ENCODE measurements at regions not wholly inside any gene's neighbourhood (a gene's known extent, or its start where the extent isn't known, plus 50 kb on each side); places are given as distances from the start of the nearest gene placed in this dataset.

- Histone ChIP-seq H3K27ac (replicated peaks) (no peak overlapping the region), H3K27me3 (ENCODE audit: insufficient read depth, poor library complexity, severe bottlenecking) (no peaks in the 10 kb centered on the region), H3K4me3 (replicated peaks; ENCODE audit: insufficient read depth, low read length) (no peak overlapping the region)
- TF ChIP-seq SPI1 (IDR thresholded peaks at IDR 0.05; ENCODE audit: borderline replicate concordance, low read depth) (no peak), GABPA (IDR thresholded peaks at IDR 0.05; ENCODE audit: low read depth) (no peak), POLR2AphosphoS5 (IDR thresholded peaks at IDR 0.05; ENCODE audit: low read depth) (no peak)
- TF ChIP-seq, protein P1, sequence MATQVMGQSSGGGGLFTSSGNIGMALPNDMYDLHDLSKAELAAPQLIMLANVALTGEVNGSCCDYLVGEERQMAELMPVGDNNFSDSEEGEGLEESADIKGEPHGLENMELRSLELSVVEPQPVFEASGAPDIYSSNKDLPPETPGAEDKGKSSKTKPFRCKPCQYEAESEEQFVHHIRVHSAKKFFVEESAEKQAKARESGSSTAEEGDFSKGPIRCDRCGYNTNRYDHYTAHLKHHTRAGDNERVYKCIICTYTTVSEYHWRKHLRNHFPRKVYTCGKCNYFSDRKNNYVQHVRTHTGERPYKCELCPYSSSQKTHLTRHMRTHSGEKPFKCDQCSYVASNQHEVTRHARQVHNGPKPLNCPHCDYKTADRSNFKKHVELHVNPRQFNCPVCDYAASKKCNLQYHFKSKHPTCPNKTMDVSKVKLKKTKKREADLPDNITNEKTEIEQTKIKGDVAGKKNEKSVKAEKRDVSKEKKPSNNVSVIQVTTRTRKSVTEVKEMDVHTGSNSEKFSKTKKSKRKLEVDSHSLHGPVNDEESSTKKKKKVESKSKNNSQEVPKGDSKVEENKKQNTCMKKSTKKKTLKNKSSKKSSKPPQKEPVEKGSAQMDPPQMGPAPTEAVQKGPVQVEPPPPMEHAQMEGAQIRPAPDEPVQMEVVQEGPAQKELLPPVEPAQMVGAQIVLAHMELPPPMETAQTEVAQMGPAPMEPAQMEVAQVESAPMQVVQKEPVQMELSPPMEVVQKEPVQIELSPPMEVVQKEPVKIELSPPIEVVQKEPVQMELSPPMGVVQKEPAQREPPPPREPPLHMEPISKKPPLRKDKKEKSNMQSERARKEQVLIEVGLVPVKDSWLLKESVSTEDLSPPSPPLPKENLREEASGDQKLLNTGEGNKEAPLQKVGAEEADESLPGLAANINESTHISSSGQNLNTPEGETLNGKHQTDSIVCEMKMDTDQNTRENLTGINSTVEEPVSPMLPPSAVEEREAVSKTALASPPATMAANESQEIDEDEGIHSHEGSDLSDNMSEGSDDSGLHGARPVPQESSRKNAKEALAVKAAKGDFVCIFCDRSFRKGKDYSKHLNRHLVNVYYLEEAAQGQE (IDR thresholded peaks at IDR 0.05; ENCODE audit: insufficient replicate concordance, low read depth), result no peak
- TF ChIP-seq, protein P2, sequence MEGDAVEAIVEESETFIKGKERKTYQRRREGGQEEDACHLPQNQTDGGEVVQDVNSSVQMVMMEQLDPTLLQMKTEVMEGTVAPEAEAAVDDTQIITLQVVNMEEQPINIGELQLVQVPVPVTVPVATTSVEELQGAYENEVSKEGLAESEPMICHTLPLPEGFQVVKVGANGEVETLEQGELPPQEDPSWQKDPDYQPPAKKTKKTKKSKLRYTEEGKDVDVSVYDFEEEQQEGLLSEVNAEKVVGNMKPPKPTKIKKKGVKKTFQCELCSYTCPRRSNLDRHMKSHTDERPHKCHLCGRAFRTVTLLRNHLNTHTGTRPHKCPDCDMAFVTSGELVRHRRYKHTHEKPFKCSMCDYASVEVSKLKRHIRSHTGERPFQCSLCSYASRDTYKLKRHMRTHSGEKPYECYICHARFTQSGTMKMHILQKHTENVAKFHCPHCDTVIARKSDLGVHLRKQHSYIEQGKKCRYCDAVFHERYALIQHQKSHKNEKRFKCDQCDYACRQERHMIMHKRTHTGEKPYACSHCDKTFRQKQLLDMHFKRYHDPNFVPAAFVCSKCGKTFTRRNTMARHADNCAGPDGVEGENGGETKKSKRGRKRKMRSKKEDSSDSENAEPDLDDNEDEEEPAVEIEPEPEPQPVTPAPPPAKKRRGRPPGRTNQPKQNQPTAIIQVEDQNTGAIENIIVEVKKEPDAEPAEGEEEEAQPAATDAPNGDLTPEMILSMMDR (IDR thresholded peaks at IDR 0.05; ENCODE audit: insufficient read depth, low read length), result no peak
- DNase-seq (ENCODE audit: low read depth in 1 of 2, low spot score in 1 of 2), result no peak
Measured at GRCh38 chr4:179631321-179631720, 2189.1 kb upstream of the AGA start.

DNA sequence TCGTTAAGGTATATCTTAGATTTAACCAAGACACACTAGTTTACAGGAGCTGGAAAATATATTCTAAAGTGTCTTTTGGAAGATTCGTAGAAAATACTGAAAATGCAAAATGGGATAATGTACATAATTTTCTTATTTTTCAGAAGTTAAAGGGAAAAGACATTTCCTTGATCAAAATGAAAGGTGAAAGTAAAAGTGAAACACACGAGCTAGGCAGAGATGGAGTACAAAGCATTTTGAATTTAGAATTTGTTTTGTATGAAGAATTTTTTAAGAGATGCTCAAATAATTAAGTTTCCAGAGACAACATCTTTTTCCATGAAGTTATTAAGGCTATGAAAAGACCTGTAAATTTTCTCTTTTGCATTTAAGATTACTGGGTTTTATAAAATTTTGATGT, 2192.6 kb upstream of the AGA start:
- H3K27ac ChIP-seq (replicated peaks), result no peak overlapping the region
- no peak for DNase-seq (ENCODE audit: low read depth in 1 of 2, low spot score in 1 of 2)
- no peak overlapping the region for H3K4me3 ChIP-seq (replicated peaks; ENCODE audit: insufficient read depth, low read length)

GRCh38 chr4:179662522-179662921, 2220.3 kb upstream of the AGA start:
- TF ChIP-seq, protein P2 (IDR thresholded peaks at IDR 0.05; ENCODE audit: insufficient read depth, low read length), result no peak
- no peak for TF ChIP-seq SPI1 (IDR thresholded peaks at IDR 0.05; ENCODE audit: borderline replicate concordance, low read depth)
- no peak for TF ChIP-seq POLR2AphosphoS5 (IDR thresholded peaks at IDR 0.05; ENCODE audit: low read depth)
- no peak for TF ChIP-seq GABPA (IDR thresholded peaks at IDR 0.05; ENCODE audit: low read depth)
- TF ChIP-seq, protein P1 (IDR thresholded peaks at IDR 0.05; ENCODE audit: insufficient replicate concordance, low read depth), result no peak
- no peak overlapping the region for H3K4me3 ChIP-seq (replicated peaks; ENCODE audit: insufficient read depth, low read length)
- no peaks in the 10 kb centered on the region for H3K27me3 ChIP-seq (ENCODE audit: insufficient read depth, poor library complexity, severe bottlenecking)

More for the DNA sequence above, 2192.6 kb upstream of the AGA start:
- TF ChIP-seq GABPA (IDR thresholded peaks at IDR 0.05; ENCODE audit: low read depth), result no peak
- TF ChIP-seq POLR2AphosphoS5 (IDR thresholded peaks at IDR 0.05; ENCODE audit: low read depth), result no peak
- TF ChIP-seq, protein P2 (IDR thresholded peaks at IDR 0.05; ENCODE audit: insufficient read depth, low read length), result no peak
- TF ChIP-seq SPI1 (IDR thresholded peaks at IDR 0.05; ENCODE audit: borderline replicate concordance, low read depth), result no peak
- TF ChIP-seq, protein P1 (IDR thresholded peaks at IDR 0.05; ENCODE audit: insufficient replicate concordance, low read depth), result no peak
- no peaks in the 10 kb centered on the region for H3K27me3 ChIP-seq (ENCODE audit: insufficient read depth, poor library complexity, severe bottlenecking)

More at GRCh38 chr4:179662522-179662921, 2220.3 kb upstream of the AGA start:
- H3K27ac ChIP-seq (replicated peaks), result no peak overlapping the region
- no peak for DNase-seq (ENCODE audit: low read depth in 1 of 2, low spot score in 1 of 2)

All from HL-60 (cell line).